Posterior vena cava (tissue), 2 donors: ENCODE measurements at regions not wholly inside any gene's neighbourhood (a gene's known extent, or its start where the extent isn't known, plus 50 kb on each side); places are given as distances from the start of the nearest gene placed in this dataset.

Experiments
- DNase-seq: peaks from one replicate; pipeline ENCODE4 v3.0.0-alpha.2; 2020; ENCODE audit warnings: low spot score
- intact Hi-C, 2 donors: fragments of 100-400 bp; cut with DNase I; formaldehyde crosslinking; loops; one replicate each; pipeline versions ENCODE4 v1.14.1 to v1.14.2; 2022 to 2023
- donor health status: DM: yes; HTN: yes; CAD: no.
- donor health status: DM: yes; HTN: yes; CAD: no.

GRCh38 chr5:36355516-36355915 is 53.8 kb upstream of the RANBP3L start:
- no peak for DNase-seq
- intact Hi-C loops = no loop called here

- intact Hi-C loops = no loop called here
- no peak for DNase-seq
These were observed 55.2 kb upstream of the RANBP3L start for GRCh38 chr5:36356915-36357314.

GRCh38 chr5:36357391-36357975 is 55.8 kb upstream of the RANBP3L start:
- intact Hi-C loops = no loop called here
- DNase-seq = no peak

- intact Hi-C loops = no loop called here
- no peak for DNase-seq
These were observed 57.6 kb upstream of the RANBP3L start for GRCh38 chr5:36359267-36359666.

- DNase-seq = no peak
These were observed 58.6 kb upstream of the RANBP3L start for GRCh38 chr5:36360307-36360706.

GRCh38 chr5:36363101-36363500 is 61.4 kb upstream of the RANBP3L start:
- intact Hi-C loops = no loop called here
- no peak for DNase-seq

More at GRCh38 chr5:36360307-36360706, 58.6 kb upstream of the RANBP3L start:
- intact Hi-C loops = no loop called here

GRCh38 chr5:36363744-36364143 is 62.0 kb upstream of the RANBP3L start:
- DNase-seq = no peak
- intact Hi-C loops = no loop called here

- intact Hi-C loops = no loop called here
These were observed 62.8 kb upstream of the RANBP3L start for GRCh38 chr5:36364473-36364872.

GRCh38 chr5:36365896-36366295 is 64.2 kb upstream of the RANBP3L start:
- DNase-seq = no peak
- intact Hi-C loops = no loop called here

More at GRCh38 chr5:36364473-36364872, 62.8 kb upstream of the RANBP3L start:
- DNase-seq = no peak

GRCh38 chr5:36366883-36367282 is 65.2 kb upstream of the RANBP3L start:
- DNase-seq = no peak
- intact Hi-C loops = no loop called here

- DNase-seq = no peak
- intact Hi-C loops = no loop called here
These were observed 65.8 kb upstream of the RANBP3L start for GRCh38 chr5:36367524-36367923.

- intact Hi-C loops = no loop called here
- DNase-seq = no peak
These were observed 67.6 kb upstream of the RANBP3L start for GRCh38 chr5:36369219-36369690.

- no peak for DNase-seq
- intact Hi-C loops = no loop called here
These were observed 68.4 kb upstream of the RANBP3L start for GRCh38 chr5:36370073-36370472.

GRCh38 chr5:36371366-36371765 is 69.7 kb upstream of the RANBP3L start:
- no peak for DNase-seq
- intact Hi-C loops = no loop called here

GRCh38 chr5:36373527-36374086 is 71.9 kb upstream of the RANBP3L start:
- DNase-seq = peak; percentile 88
- intact Hi-C loops = no loop called here

GRCh38 chr5:36374266-36374862 is 72.7 kb upstream of the RANBP3L start:
- intact Hi-C loops = no loop called here
- no peak for DNase-seq

- DNase-seq = no peak
- intact Hi-C loops = no loop called here
These were observed 75.5 kb upstream of the RANBP3L start for GRCh38 chr5:36377192-36377591.

- intact Hi-C loops = no loop called here
These were observed 76.8 kb upstream of the RANBP3L start for GRCh38 chr5:36378551-36378950.

GRCh38 chr5:36382890-36383289 is 81.2 kb upstream of the RANBP3L start:
- DNase-seq = no peak
- intact Hi-C loops = no loop called here

More at GRCh38 chr5:36378551-36378950, 76.8 kb upstream of the RANBP3L start:
- DNase-seq = no peak

- DNase-seq = no peak
- intact Hi-C loops = no loop called here
These were observed 82.2 kb upstream of the RANBP3L start for GRCh38 chr5:36383942-36384341.

- no peak for DNase-seq
- intact Hi-C loops = no loop called here
These were observed 83.1 kb upstream of the RANBP3L start for GRCh38 chr5:36384845-36385244.
